Hepatocyte (in vitro differentiated cells): ENCODE measurements at regions not wholly inside any gene's neighbourhood (a gene's known extent, or its start where the extent isn't known, plus 50 kb on each side); places are given as distances from the start of the nearest gene placed in this dataset.

Experiments
- DNase-seq: peaks from one replicate; pipeline ENCODE4 v3.0.0-alpha.2; 2016; ENCODE audit warnings: low spot score
- H2AFZ ChIP-seq: fragments of 200-600 bp; sonication (generic); 2 replicates; pipeline ENCODE4 v1.6.0; 2016; ENCODE audit warnings: antibody characterized with exemption, mild to moderate bottlenecking
- H3K27ac ChIP-seq: fragments of 200-600 bp; sonication (generic); 2 replicates; pipeline ENCODE4 v1.5.1; 2016; ENCODE audit warnings: mild to moderate bottlenecking
- H3K27me3 ChIP-seq: fragments of 200-600 bp; sonication (generic); 2 replicates; pipeline ENCODE4 v1.6.1; 2016
- H3K36me3 ChIP-seq: fragments of 200-600 bp; sonication (generic); replicated peaks from 2 replicates; pipeline ENCODE4 v1.5.1; 2016; ENCODE audit warnings: low read depth; ENCODE audit not compliant: insufficient read depth
- H3K4me1 ChIP-seq: fragments of 200-600 bp; sonication (generic); 2 replicates; pipeline ENCODE4 v1.5.1; 2016; ENCODE audit warnings: mild to moderate bottlenecking, moderate library complexity; ENCODE audit not compliant: insufficient read depth
- H3K4me2 ChIP-seq: fragments of 200-600 bp; sonication (generic); 2 replicates; pipeline ENCODE4 v1.6.0; 2016
- H3K4me3 ChIP-seq: fragments of 200-600 bp; sonication (generic); 2 replicates; pipeline ENCODE4 v1.5.1; 2016; ENCODE audit warnings: mild to moderate bottlenecking
- H3K79me2 ChIP-seq: fragments of 200-600 bp; sonication (generic); 2 replicates; pipeline ENCODE4 v1.6.0; 2017; ENCODE audit warnings: mild to moderate bottlenecking
- H3K9me2 ChIP-seq: fragments of 200-600 bp; sonication (generic); replicated peaks from 2 replicates; pipeline ENCODE4 v1.6.0; 2017; ENCODE audit warnings: mild to moderate bottlenecking; ENCODE audit not compliant: insufficient read depth
- H3K9me3 ChIP-seq: fragments of 200-600 bp; sonication (generic); 2 replicates; pipeline ENCODE4 v1.5.1; 2016; ENCODE audit warnings: low read depth, mild to moderate bottlenecking
- H4K20me1 ChIP-seq: fragments of 200-600 bp; sonication (generic); 2 replicates; pipeline ENCODE4 v1.6.0; 2016; ENCODE audit warnings: mild to moderate bottlenecking; ENCODE audit not compliant: insufficient read depth, poor library complexity, severe bottlenecking
- CTCF ChIP-seq: fragments of 200-600 bp; sonication (generic); IDR thresholded peaks from 2 replicates; pipeline ENCODE4 v1.5.1; 2016; ENCODE audit warnings: antibody characterized with exemption, mild to moderate bottlenecking; ENCODE audit not compliant: poor library complexity
- EZH2 ChIP-seq: fragments of 200-600 bp; sonication (generic); IDR thresholded peaks from 2 replicates; pipeline ENCODE4 v1.6.1; 2016; ENCODE audit warnings: antibody characterized with exemption, mild to moderate bottlenecking, borderline replicate concordance
- EZH2phosphoT487 ChIP-seq: fragments of 200-600 bp; sonication (generic); IDR thresholded peaks from one replicate; pipeline ENCODE4 v1.6.1; 2018; ENCODE audit warnings: antibody characterized with exemption, mild to moderate bottlenecking, low read depth, moderate library complexity; ENCODE audit not compliant: unreplicated experiment, severe bottlenecking
- WGBS: methylation state at CpG from one replicate; pipeline ENCODE4 v1.1.6; 2016; ENCODE audit warnings: low lambda C conversion rate; ENCODE audit errors: missing lambda C conversion rate; 5-methylcytosine and 5-hydroxymethylcytosine counted together

DNA sequence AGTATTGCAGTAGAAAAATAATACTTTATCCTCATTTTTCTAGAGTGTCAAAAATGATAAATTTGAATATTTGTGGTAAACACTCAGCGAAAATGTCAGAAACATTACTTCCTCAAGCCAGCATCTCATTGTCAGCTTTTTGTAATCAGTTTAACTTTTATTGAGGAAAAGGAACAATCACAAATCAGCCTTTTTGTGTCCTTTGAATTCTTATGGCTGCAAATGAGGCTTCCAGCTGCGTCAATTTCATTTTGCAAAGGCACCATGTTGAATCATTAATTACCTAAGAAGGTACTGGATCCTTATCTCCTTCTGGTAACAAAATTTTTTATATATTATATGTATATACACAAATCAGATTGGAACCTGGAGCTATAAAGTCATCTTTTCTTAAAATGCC is 442.6 kb upstream of the CPEB2 start:
- WGBS, result 91% methylated on average over 2 of the region's 2 CpGs
- no peaks in the 10 kb centered on the region for H3K79me2 ChIP-seq

DNA sequence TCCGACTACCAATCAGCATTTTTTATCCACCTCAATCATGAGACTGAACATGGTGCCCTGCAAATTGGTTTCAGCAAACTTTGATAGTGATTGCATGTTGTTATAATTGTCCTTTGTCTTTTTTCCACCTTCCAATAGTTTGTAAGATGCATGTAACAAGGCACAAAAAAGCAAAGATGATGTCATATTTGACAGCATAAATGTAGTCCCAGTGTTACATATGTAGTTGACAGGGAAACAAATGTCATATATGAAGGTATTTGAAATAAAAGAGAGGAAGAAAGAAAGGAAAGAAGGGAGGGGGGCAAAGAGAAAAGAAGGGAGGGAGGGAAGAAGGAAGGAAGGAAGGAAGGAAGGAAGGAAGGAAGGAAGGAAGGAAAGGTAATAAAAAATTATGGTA is 441.7 kb upstream of the CPEB2 start:
- H3K4me3 ChIP-seq, result no peak overlapping the region
- H3K36me3 ChIP-seq, result no peaks in the 10 kb centered on the region
- TF ChIP-seq CTCF (no peak), EZH2 (no peak), EZH2phosphoT487 (no peak)
- H2AFZ ChIP-seq, result no peak overlapping the region
- no peak overlapping the region for H3K27ac ChIP-seq
- no peaks in the 10 kb centered on the region for H3K27me3 ChIP-seq
- H3K9me3 ChIP-seq, result no peaks in the 10 kb centered on the region
- no peaks in the 10 kb centered on the region for H3K4me1 ChIP-seq
- no peaks in the 10 kb centered on the region for H3K9me2 ChIP-seq
- H4K20me1 ChIP-seq, result no peaks in the 10 kb centered on the region
- H3K79me2 ChIP-seq, result no peaks in the 10 kb centered on the region
- 80% methylated on average over 1 of the region's 1 CpG for WGBS
- no peak overlapping the region for H3K4me2 ChIP-seq
- no peak for DNase-seq

More for the DNA sequence above, 442.6 kb upstream of the CPEB2 start:
- Histone ChIP-seq H3K9me3 (no peaks in the 10 kb centered on the region), H3K27ac (no peak overlapping the region), H3K4me2 (no peak overlapping the region), H2AFZ (no peak overlapping the region), H4K20me1 (no peaks in the 10 kb centered on the region), H3K4me1 (no peaks in the 10 kb centered on the region), H3K4me3 (no peak overlapping the region), H3K9me2 (no peaks in the 10 kb centered on the region), H3K36me3 (no peaks in the 10 kb centered on the region), H3K27me3 (no peaks in the 10 kb centered on the region)
- no peak for DNase-seq
- TF ChIP-seq EZH2 (no peak), CTCF (no peak), EZH2phosphoT487 (no peak)

- Histone ChIP-seq H3K4me2 (no peak overlapping the region), H3K36me3 (no peaks in the 10 kb centered on the region), H2AFZ (no peak overlapping the region), H3K9me2 (no peaks in the 10 kb centered on the region), H3K9me3 (no peaks in the 10 kb centered on the region), H3K4me1 (no peaks in the 10 kb centered on the region), H3K4me3 (no peak overlapping the region), H3K79me2 (no peaks in the 10 kb centered on the region), H3K27ac (no peak overlapping the region), H4K20me1 (no peaks in the 10 kb centered on the region), H3K27me3 (no peaks in the 10 kb centered on the region)
- TF ChIP-seq CTCF (no peak), EZH2phosphoT487 (no peak), EZH2 (no peak)
- DNase-seq, result no peak
- 53% methylated on average over 3 of the region's 3 CpGs for WGBS
Observed at GRCh38 chr4:14562901-14563300, 439.4 kb upstream of the CPEB2 start.

DNA sequence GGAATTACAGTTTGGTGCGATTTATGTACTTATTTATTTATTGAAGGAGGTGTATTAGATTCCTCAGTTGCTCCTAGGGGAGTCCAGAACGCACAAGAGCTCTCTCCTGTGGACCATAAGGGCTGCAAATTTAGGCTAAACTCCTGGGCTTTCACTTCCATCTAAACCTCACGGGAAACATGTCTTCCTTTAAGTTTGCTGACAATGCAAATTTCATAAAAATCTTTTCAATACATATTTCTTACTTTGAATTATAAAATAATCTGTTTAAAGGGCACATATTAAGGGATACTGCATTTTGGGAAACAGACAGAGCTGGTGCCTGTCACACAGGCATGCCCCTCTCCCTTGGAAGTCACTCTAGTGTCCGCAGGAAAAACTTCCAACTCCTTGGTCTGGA is 438.0 kb upstream of the CPEB2 start:
- 91% methylated on average over 4 of the region's 4 CpGs for WGBS
- no peak overlapping the region for H3K4me3 ChIP-seq
- H3K4me1 ChIP-seq, result no peaks in the 10 kb centered on the region
- TF ChIP-seq CTCF (no peak), EZH2phosphoT487 (no peak), EZH2 (no peak)
- H2AFZ ChIP-seq, result no peak overlapping the region
- H3K27me3 ChIP-seq, result no peaks in the 10 kb centered on the region
- H3K36me3 ChIP-seq, result no peaks in the 10 kb centered on the region
- H3K79me2 ChIP-seq, result no peaks in the 10 kb centered on the region
- no peaks in the 10 kb centered on the region for H3K9me2 ChIP-seq
- no peak for DNase-seq
- H3K4me2 ChIP-seq, result no peak overlapping the region
- H3K27ac ChIP-seq, result no peak overlapping the region
- no peaks in the 10 kb centered on the region for H4K20me1 ChIP-seq
- no peaks in the 10 kb centered on the region for H3K9me3 ChIP-seq
